ENCODE measurements at regions not wholly inside any gene's neighbourhood (a gene's known extent, or its start where the extent isn't known, plus 50 kb on each side); places are given as distances from the start of the nearest gene placed in this dataset.

- no peak for DNase-seq (ENCODE audit: low spot score)
Measured at GRCh38 chr12:61896436-61896835, 363.8 kb upstream of the USP15 start.

- DNase-seq (ENCODE audit: low spot score) = no peak
Measured at GRCh38 chr12:61902403-61902802, 357.8 kb upstream of the USP15 start.

- no peak for DNase-seq (ENCODE audit: low spot score)
Measured at GRCh38 chr12:61911113-61911512, 349.1 kb upstream of the USP15 start.

GRCh38 chr12:61915420-61915819, 344.8 kb upstream of the USP15 start:
- DNase-seq (ENCODE audit: low spot score) = no peak

- DNase-seq (ENCODE audit: low spot score) = no peak
Measured at GRCh38 chr12:61916831-61917230, 343.4 kb upstream of the USP15 start.

GRCh38 chr12:61919686-61920085, 340.5 kb upstream of the USP15 start:
- DNase-seq (ENCODE audit: low spot score) = no peak

- no peak for DNase-seq (ENCODE audit: low spot score)
Measured at GRCh38 chr12:61920230-61920629, 340.0 kb upstream of the USP15 start.

- DNase-seq (ENCODE audit: low spot score) = no peak
Measured at GRCh38 chr12:61923152-61923551, 337.1 kb upstream of the USP15 start.

GRCh38 chr12:61934564-61934963, 325.6 kb upstream of the USP15 start:
- DNase-seq (ENCODE audit: low spot score) = no peak

GRCh38 chr12:61939977-61940376, 320.2 kb upstream of the USP15 start:
- DNase-seq (ENCODE audit: low spot score) = no peak

GRCh38 chr12:61956545-61956944, 303.7 kb upstream of the USP15 start:
- no peak for DNase-seq (ENCODE audit: low spot score)

- DNase-seq (ENCODE audit: low spot score) = no peak
Measured at GRCh38 chr12:61974461-61974860, 285.7 kb upstream of the USP15 start.

GRCh38 chr12:61985830-61986229, 274.4 kb upstream of the USP15 start:
- DNase-seq (ENCODE audit: low spot score) = no peak

- DNase-seq (ENCODE audit: low spot score) = no peak
Measured at GRCh38 chr12:61987173-61987572, 273.0 kb upstream of the USP15 start.

GRCh38 chr12:61991661-61992060, 268.5 kb upstream of the USP15 start:
- no peak for DNase-seq (ENCODE audit: low spot score)

- peak; percentile 5 for DNase-seq (ENCODE audit: low spot score)
Measured at GRCh38 chr12:61993734-61994345, 266.4 kb upstream of the USP15 start.

GRCh38 chr12:61996717-61997116, 263.5 kb upstream of the USP15 start:
- DNase-seq (ENCODE audit: low spot score) = no peak

- DNase-seq (ENCODE audit: low spot score) = no peak
Measured at GRCh38 chr12:61998791-61999190, 261.4 kb upstream of the USP15 start.

- no peak for DNase-seq (ENCODE audit: low spot score)
Measured at GRCh38 chr12:61999311-61999710, 260.9 kb upstream of the USP15 start.

- DNase-seq (ENCODE audit: low spot score) = no peak
Measured at GRCh38 chr12:62001424-62001823, 258.8 kb upstream of the USP15 start.

- DNase-seq (ENCODE audit: low spot score) = no peak
Measured at GRCh38 chr12:62003226-62003625, 257.0 kb upstream of the USP15 start.

- no peak for DNase-seq (ENCODE audit: low spot score)
Measured at GRCh38 chr12:62003701-62004100, 256.5 kb upstream of the USP15 start.

GRCh38 chr12:62005615-62006014, 254.6 kb upstream of the USP15 start:
- DNase-seq (ENCODE audit: low spot score) = no peak

- peak; percentile 22 for DNase-seq (ENCODE audit: low spot score)
Measured at GRCh38 chr12:62006076-62006732, 254.0 kb upstream of the USP15 start.

All from globus pallidus (tissue), 1 donor.